ENCODE measurements at regions not wholly inside any gene's neighbourhood (a gene's known extent, or its start where the extent isn't known, plus 50 kb on each side); places are given as distances from the start of the nearest gene placed in this dataset.
A peak's percentile ranks its signal among the peaks of the same experiment; 100 is the strongest.

DNA sequence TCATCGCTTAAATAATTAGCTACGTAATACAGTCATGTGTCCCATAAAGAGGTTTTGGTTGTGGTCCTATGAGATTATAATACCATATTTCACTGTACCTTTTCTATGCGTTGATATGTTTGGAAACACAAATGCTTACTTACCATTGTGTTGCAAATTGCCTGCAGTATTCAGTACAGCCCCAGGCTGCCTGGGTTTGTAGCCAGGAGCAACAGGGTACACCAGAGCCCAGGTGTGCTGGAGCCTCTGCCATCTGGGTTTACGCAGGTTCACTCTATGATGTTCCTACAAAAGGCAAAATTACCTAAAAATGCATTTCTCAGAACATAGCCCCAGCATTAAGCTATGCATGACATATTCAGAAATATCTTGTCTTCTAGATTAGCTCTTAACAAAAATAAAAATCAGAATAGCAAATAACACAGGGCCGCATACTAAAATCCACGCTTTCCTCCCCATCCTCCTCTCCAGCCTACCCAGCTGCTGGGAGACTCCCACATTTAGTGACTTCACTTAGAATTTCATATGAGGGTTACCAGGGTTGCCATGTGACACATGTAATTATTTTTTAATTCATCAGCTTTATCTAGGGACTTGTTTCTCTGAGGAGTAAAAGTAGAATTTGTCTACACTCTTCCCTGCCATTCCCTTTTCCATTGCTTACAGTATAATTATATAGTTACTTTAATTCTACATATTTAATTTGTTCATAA is 559.0 kb upstream of the ADARB2 start:
- no peak overlapping the region for H2AFZ ChIP-seq (ENCODE audit: low read length)
- no peaks in the 10 kb centered on the region for H4K20me1 ChIP-seq (ENCODE audit: insufficient read depth, low read length)
- peaks cover 4% of the 10 kb centered on the region for H3K9me3 ChIP-seq (ENCODE audit: low read depth, low read length)
- TF ChIP-seq, protein P1, sequence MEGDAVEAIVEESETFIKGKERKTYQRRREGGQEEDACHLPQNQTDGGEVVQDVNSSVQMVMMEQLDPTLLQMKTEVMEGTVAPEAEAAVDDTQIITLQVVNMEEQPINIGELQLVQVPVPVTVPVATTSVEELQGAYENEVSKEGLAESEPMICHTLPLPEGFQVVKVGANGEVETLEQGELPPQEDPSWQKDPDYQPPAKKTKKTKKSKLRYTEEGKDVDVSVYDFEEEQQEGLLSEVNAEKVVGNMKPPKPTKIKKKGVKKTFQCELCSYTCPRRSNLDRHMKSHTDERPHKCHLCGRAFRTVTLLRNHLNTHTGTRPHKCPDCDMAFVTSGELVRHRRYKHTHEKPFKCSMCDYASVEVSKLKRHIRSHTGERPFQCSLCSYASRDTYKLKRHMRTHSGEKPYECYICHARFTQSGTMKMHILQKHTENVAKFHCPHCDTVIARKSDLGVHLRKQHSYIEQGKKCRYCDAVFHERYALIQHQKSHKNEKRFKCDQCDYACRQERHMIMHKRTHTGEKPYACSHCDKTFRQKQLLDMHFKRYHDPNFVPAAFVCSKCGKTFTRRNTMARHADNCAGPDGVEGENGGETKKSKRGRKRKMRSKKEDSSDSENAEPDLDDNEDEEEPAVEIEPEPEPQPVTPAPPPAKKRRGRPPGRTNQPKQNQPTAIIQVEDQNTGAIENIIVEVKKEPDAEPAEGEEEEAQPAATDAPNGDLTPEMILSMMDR (IDR thresholded peaks at IDR 0.05; ENCODE audit: extremely low read depth, low read depth, low read length), result no peak
- DNase-seq (ENCODE audit: insufficient read length, low spot score, missing footprints), result no peak
- H3K27ac ChIP-seq (ENCODE audit: low read depth, low read length), result no peak overlapping the region
- H3K79me2 ChIP-seq (ENCODE audit: insufficient read depth, low read length), result no peaks in the 10 kb centered on the region
- H3K4me3 ChIP-seq (ENCODE audit: insufficient read depth, low read length), result no peak overlapping the region
- H3K27me3 ChIP-seq (ENCODE audit: insufficient read depth, low read length), result no peaks in the 10 kb centered on the region
- no peaks in the 10 kb centered on the region for H3K36me3 ChIP-seq (ENCODE audit: insufficient read depth, low read length)
- no peaks in the 10 kb centered on the region for H3K4me1 ChIP-seq (ENCODE audit: insufficient read depth, low read length)
- H3K4me2 ChIP-seq (ENCODE audit: insufficient read depth, low read length), result no peak overlapping the region

DNA sequence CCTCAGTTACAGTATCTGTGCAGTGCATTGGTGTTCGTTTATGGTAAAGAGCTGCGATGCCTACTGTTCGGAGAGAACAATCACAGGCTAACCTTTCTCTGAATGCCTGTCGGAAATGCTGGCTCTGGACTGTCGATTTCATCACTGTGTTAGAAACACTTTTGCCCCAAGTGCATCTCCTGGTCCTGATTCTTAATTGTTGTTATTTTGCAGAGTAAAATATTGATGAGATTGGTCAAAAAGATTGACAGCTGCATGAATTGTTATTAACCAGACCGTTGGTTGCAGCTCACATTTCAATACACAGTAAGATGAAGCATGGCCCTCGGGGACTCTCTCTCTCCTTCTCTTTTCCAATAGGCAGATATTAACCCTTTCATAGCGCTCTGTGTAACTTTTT is 557.4 kb upstream of the ADARB2 start:
- Histone ChIP-seq H3K4me2 (ENCODE audit: insufficient read depth, low read length) (no peak overlapping the region), H3K4me1 (ENCODE audit: insufficient read depth, low read length) (no peaks in the 10 kb centered on the region), H3K79me2 (ENCODE audit: insufficient read depth, low read length) (no peaks in the 10 kb centered on the region), H3K9me3 (ENCODE audit: low read depth, low read length) (peaks cover 4% of the 10 kb centered on the region), H3K27me3 (ENCODE audit: insufficient read depth, low read length) (no peaks in the 10 kb centered on the region), H2AFZ (ENCODE audit: low read length) (no peak overlapping the region), H3K36me3 (ENCODE audit: insufficient read depth, low read length) (no peaks in the 10 kb centered on the region), H3K27ac (ENCODE audit: low read depth, low read length) (no peak overlapping the region), H3K4me3 (ENCODE audit: insufficient read depth, low read length) (no peak overlapping the region), H4K20me1 (ENCODE audit: insufficient read depth, low read length) (no peaks in the 10 kb centered on the region)
- no peak for DNase-seq (ENCODE audit: insufficient read length, low spot score, missing footprints)
- TF ChIP-seq, protein P1 (IDR thresholded peaks at IDR 0.05; ENCODE audit: extremely low read depth, low read depth, low read length), result no peak

DNA sequence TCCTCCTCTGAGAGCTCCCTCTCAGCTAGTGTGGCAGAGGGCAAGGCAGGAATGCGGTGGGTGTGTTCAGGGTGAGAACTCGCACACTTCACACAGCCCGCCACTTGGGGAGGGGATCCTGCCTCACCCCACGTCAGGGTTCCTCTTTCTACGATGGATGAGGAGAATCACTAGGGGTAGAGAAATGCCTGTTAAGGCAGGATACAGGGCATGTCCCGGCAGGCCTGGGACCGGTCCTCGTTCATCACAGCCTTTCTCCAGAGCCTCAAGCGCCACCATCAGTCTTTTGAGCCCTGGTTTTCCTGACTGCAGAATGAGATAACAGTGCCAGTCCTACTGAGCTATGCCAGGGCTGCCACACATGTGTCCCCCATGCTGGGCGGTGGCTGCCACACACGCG is 546.7 kb upstream of the ADARB2 start:
- TF ChIP-seq, protein P1 (IDR thresholded peaks at IDR 0.05; ENCODE audit: extremely low read depth, low read depth, low read length), result no peak
- no peak overlapping the region for H3K4me3 ChIP-seq (ENCODE audit: insufficient read depth, low read length)
- no peak overlapping the region for H3K27ac ChIP-seq (ENCODE audit: low read depth, low read length)
- H3K9me3 ChIP-seq (ENCODE audit: low read depth, low read length), result no peaks in the 10 kb centered on the region
- H3K27me3 ChIP-seq (ENCODE audit: insufficient read depth, low read length), result no peaks in the 10 kb centered on the region
- no peaks in the 10 kb centered on the region for H3K79me2 ChIP-seq (ENCODE audit: insufficient read depth, low read length)
- H3K4me1 ChIP-seq (ENCODE audit: insufficient read depth, low read length), result no peaks in the 10 kb centered on the region
- H2AFZ ChIP-seq (ENCODE audit: low read length), result no peak overlapping the region
- H4K20me1 ChIP-seq (ENCODE audit: insufficient read depth, low read length), result no peaks in the 10 kb centered on the region
- peak; percentile 34 for DNase-seq (ENCODE audit: insufficient read length, low spot score, missing footprints)
- no peaks in the 10 kb centered on the region for H3K36me3 ChIP-seq (ENCODE audit: insufficient read depth, low read length)
- H3K4me2 ChIP-seq (ENCODE audit: insufficient read depth, low read length), result no peak overlapping the region

DNA sequence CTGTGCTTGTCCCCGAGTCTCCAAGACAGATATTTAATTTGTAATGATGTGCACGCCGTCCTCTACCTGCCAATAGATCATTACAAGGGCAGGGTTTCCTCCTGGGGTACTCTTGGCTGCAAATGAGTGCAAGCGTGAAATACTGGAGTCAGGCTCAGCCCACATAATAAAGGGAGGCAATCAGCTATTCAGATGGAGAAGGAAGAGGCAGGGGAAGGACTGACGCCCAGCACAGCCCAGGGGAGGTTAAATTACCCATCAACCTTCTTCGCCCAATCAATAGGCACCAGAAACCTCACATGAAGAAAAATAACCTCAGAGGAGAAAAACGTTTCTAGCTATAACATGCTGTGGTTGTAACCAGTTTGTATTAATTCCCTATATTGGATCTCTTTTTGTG is 544.9 kb upstream of the ADARB2 start:
- no peak overlapping the region for H2AFZ ChIP-seq (ENCODE audit: low read length)
- TF ChIP-seq, protein P1 (IDR thresholded peaks at IDR 0.05; ENCODE audit: extremely low read depth, low read depth, low read length), result no peak
- no peaks in the 10 kb centered on the region for H3K4me1 ChIP-seq (ENCODE audit: insufficient read depth, low read length)

More for the DNA sequence above, 544.9 kb upstream of the ADARB2 start:
- Histone ChIP-seq H3K79me2 (ENCODE audit: insufficient read depth, low read length) (no peaks in the 10 kb centered on the region), H3K4me3 (ENCODE audit: insufficient read depth, low read length) (no peak overlapping the region), H3K4me2 (ENCODE audit: insufficient read depth, low read length) (no peak overlapping the region), H3K9me3 (ENCODE audit: low read depth, low read length) (no peaks in the 10 kb centered on the region), H4K20me1 (ENCODE audit: insufficient read depth, low read length) (no peaks in the 10 kb centered on the region), H3K27me3 (ENCODE audit: insufficient read depth, low read length) (no peaks in the 10 kb centered on the region), H3K36me3 (ENCODE audit: insufficient read depth, low read length) (no peaks in the 10 kb centered on the region), H3K27ac (ENCODE audit: low read depth, low read length) (no peak overlapping the region)
- peak; percentile 38 for DNase-seq (ENCODE audit: insufficient read length, low spot score, missing footprints)

All from osteoblast (primary cell).